ENCODE measurements at regions not wholly inside any gene's neighbourhood (a gene's known extent, or its start where the extent isn't known, plus 50 kb on each side); places are given as distances from the start of the nearest gene placed in this dataset.
"Not testable (repeated sequence)": the region's sequence is repeated elsewhere in the genome, so short reads cannot be mapped to it uniquely, and the experiment has no call there.

DNA sequence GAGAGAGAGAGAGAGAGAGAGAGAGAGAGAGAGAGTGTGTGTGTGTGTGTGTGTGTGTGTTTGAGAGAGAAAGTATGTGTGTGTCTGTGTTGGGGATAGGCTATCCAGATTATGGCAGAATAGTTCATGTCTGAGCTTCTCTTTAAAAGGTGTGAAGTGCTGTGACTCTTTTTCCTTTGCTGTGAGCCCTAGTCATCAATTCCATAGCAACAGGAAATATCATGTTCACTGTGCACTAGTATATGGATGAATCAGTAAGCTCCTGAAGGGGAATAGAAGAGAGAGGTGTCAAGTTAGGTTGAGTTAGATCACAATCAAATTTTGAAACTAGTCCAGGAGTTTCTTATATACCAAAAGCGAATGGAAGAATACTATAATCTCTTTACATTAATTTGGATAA lies 318.7 kb downstream of the RFPL4B start:
- Histone ChIP-seq H3K36me3 (no peaks in the 10 kb centered on the region), H3K9me3 (no peaks in the 10 kb centered on the region), H3K4me3 (no peak overlapping the region), H3K27ac (no peak overlapping the region), H3K27me3 (no peaks in the 10 kb centered on the region), H3K4me1 (no peaks in the 10 kb centered on the region)
- DNase-seq (ENCODE audit: low spot score), result no peak
- TF ChIP-seq, protein P1, sequence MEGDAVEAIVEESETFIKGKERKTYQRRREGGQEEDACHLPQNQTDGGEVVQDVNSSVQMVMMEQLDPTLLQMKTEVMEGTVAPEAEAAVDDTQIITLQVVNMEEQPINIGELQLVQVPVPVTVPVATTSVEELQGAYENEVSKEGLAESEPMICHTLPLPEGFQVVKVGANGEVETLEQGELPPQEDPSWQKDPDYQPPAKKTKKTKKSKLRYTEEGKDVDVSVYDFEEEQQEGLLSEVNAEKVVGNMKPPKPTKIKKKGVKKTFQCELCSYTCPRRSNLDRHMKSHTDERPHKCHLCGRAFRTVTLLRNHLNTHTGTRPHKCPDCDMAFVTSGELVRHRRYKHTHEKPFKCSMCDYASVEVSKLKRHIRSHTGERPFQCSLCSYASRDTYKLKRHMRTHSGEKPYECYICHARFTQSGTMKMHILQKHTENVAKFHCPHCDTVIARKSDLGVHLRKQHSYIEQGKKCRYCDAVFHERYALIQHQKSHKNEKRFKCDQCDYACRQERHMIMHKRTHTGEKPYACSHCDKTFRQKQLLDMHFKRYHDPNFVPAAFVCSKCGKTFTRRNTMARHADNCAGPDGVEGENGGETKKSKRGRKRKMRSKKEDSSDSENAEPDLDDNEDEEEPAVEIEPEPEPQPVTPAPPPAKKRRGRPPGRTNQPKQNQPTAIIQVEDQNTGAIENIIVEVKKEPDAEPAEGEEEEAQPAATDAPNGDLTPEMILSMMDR (IDR thresholded peaks at IDR 0.05), result no peak

DNA sequence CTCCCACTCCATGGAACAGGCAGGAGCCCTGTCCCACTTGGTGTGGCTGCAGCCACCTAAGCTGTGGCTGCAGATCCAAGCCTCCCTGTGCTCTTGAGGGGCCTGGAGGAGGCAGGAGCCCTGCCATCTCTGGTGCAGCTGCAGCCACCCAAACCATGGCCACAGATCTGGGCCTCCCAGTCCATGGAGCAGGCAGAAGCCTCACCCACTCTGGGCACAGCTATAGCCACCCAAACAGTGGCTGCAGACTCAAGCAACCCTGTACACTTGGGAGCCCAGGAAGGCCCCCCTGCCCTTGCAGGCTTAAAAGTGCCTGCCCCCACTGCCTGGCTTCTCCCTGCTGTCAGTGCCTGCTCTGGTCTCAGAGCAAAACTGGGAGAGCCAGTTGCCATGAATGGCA lies 320.3 kb downstream of the RFPL4B start:
- TF ChIP-seq, protein P1 (IDR thresholded peaks at IDR 0.05), result no peak
- no peaks in the 10 kb centered on the region for H3K4me1 ChIP-seq
- DNase-seq (ENCODE audit: low spot score), result no peak
- no peaks in the 10 kb centered on the region for H3K36me3 ChIP-seq
- no peak overlapping the region for H3K4me3 ChIP-seq
- H3K27ac ChIP-seq, result no peak overlapping the region
- H3K9me3 ChIP-seq, result no peaks in the 10 kb centered on the region
- H3K27me3 ChIP-seq, result no peaks in the 10 kb centered on the region

- TF ChIP-seq, protein P1 (IDR thresholded peaks at IDR 0.05), result no peak
- Histone ChIP-seq H3K9me3 (no peaks in the 10 kb centered on the region), H3K27me3 (no peaks in the 10 kb centered on the region), H3K4me1 (no peaks in the 10 kb centered on the region), H3K4me3 (no peak overlapping the region), H3K36me3 (no peaks in the 10 kb centered on the region), H3K27ac (no peak overlapping the region)
- DNase-seq (ENCODE audit: low spot score), result no peak
Measured at GRCh38 chr6:112680091-112680490, 333.0 kb downstream of the RFPL4B start.

DNA sequence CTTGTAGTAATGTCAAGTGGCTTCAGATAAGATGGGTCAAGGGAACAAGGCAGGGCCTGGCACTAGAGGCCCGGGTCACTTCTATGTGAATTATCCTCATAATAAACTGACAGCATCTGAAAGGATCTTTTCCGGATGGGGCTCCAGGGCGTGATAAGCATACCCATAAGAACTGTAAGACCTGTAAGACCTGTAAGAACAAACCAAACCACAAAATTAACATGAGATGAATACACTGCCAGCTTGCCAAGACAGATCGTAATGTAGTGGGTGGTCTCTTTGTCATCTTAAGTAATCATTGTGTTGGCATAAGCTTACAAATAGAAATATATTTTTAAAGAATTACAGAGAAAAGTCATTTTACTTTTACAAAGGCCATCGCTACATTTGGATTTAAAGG lies 334.9 kb downstream of the RFPL4B start:
- H3K4me1 ChIP-seq, result no peaks in the 10 kb centered on the region

DNA sequence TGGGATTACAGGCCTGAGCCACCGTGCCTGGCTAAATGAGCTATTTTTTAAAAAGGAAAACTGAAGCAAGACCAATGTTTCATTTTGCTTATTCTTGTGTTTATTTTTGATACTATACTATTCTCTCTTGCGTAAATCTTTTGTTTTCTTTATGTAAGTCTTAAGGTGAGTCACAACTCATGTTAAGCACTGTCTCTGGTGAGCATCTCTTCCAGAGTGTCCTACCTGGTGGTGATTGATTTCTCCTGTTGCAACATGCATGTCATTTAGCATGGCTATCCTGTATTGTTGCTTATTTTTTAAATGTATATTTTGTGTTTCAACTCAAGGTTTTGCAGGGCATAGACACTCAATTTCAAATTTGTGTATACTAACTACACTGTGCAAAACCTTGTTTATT lies 336.0 kb downstream of the RFPL4B start:
- no peak for DNase-seq (ENCODE audit: low spot score)
- no peak overlapping the region for H3K27ac ChIP-seq
- TF ChIP-seq, protein P1 (IDR thresholded peaks at IDR 0.05), result no peak
- H3K4me1 ChIP-seq, result no peaks in the 10 kb centered on the region
- no peaks in the 10 kb centered on the region for H3K27me3 ChIP-seq
- H3K36me3 ChIP-seq, result no peaks in the 10 kb centered on the region
- no peaks in the 10 kb centered on the region for H3K9me3 ChIP-seq
- no peak overlapping the region for H3K4me3 ChIP-seq

More for the DNA sequence above, 334.9 kb downstream of the RFPL4B start:
- H3K9me3 ChIP-seq, result no peaks in the 10 kb centered on the region
- no peak overlapping the region for H3K27ac ChIP-seq
- TF ChIP-seq, protein P1 (IDR thresholded peaks at IDR 0.05), result no peak
- no peaks in the 10 kb centered on the region for H3K36me3 ChIP-seq
- DNase-seq (ENCODE audit: low spot score), result no peak
- no peaks in the 10 kb centered on the region for H3K27me3 ChIP-seq
- H3K4me3 ChIP-seq, result no peak overlapping the region

DNA sequence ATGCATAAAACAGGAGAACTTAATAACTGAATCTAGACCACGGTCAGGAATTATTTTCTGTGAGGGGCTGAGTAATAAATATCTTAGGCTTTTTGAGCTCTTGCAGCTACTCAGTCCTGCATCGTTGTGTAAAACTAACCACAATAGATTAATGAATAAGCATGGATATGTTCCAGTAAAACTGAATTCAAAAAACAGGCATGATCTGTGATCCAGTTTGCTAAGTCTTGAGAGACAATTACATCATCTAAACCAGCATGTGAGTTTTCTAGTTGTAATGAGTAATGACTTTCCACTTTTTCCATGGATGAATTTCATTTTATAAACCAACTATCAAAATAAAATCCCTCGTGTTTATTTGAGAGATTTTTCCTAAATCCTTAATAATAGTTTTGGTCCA lies 336.8 kb downstream of the RFPL4B start:
- DNase-seq (ENCODE audit: low spot score), result no peak
- no peak overlapping the region for H3K27ac ChIP-seq
- no peaks in the 10 kb centered on the region for H3K9me3 ChIP-seq
- H3K27me3 ChIP-seq, result no peaks in the 10 kb centered on the region
- no peaks in the 10 kb centered on the region for H3K4me1 ChIP-seq
- no peaks in the 10 kb centered on the region for H3K36me3 ChIP-seq
- H3K4me3 ChIP-seq, result no peak overlapping the region
- TF ChIP-seq, protein P1 (IDR thresholded peaks at IDR 0.05), result no peak

DNA sequence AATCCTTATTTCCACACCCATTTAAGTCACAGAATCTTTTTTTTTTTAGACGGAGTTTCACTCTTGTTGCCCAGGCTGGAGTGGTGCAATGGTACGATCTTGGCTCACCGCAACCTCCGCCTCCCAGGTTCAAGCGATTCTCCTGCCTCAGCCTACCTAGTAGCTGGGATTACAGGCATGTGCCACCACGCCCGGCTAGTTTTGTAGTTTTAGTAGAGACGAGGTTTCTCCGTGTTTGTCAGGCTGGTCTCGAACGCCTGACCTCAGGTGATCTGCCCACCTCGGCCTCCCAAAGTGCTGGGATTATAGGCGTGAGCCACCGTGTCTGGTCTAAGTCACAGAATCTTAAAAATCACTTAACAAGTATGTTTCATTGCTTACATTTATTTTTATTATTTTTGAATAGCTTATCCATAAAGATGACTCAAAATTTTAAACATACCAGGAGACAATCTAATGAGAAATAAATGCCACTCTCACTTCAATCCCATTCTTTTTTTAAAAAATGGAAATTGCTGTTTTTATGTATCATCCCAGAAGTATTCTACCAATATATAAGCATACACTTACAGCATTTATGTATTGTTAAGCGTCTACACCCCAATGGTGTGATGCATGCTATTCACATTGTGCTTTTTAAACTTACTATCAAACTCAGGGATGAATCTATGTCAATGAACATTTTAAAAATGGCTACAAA lies 338.5 kb downstream of the RFPL4B start:
- H3K27ac ChIP-seq; H3K27me3 ChIP-seq; H3K4me3 ChIP-seq; H3K36me3 ChIP-seq; H3K4me1 ChIP-seq; H3K9me3 ChIP-seq; DNase-seq (ENCODE audit: low spot score): not testable (repeated sequence)

DNA sequence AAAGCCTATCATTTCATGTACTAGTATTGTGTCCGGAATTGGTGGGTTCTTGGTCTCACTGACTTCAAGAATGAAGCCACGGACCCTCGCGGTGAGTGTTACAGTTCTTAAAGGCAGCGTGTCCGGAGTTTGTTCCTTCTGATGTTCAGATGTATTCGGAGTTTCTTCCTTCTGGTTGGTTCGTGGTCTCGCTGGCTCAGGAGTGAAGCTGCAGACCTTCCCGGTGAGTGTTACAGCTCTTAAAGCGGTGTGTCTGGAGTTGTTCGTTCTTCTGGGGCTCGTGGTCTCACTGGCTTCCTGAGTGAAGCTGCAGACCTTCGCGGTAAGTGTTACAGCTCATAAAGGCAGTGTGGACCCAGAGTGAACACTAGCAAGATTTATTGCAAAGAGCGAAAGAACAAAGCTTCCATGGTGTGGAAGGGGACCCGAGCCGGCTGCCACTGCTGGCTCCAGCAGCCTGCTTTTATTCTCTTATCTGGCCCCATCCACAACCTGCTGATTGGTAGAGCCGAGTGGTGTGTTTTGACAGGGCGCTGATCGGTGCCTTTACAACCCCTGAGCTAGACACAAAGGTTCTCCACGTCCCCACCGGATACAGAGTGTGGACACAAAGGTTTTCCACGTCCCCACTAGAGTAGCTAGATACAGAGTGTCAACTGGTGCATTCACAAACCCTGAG lies 341.5 kb downstream of the RFPL4B start:
- not testable (repeated sequence) for H3K4me1 ChIP-seq; H3K36me3 ChIP-seq; H3K4me3 ChIP-seq; H3K27ac ChIP-seq; H3K27me3 ChIP-seq; DNase-seq (ENCODE audit: low spot score); H3K9me3 ChIP-seq
